Mesendoderm (in vitro differentiated cells): ENCODE measurements at regions not wholly inside any gene's neighbourhood (a gene's known extent, or its start where the extent isn't known, plus 50 kb on each side); places are given as distances from the start of the nearest gene placed in this dataset.

Source experiments
- DNase-seq: peaks from one replicate; pipeline ENCODE4 v3.0.0; 2013
- H2AK5ac ChIP-seq: 2 replicates; pipeline ENCODE4 v1.6.1; 2013; ENCODE audit warnings: low read length, inconsistent platforms
- H2BK120ac ChIP-seq: 2 replicates; pipeline ENCODE4 v1.6.1; 2013; ENCODE audit warnings: low read depth, mild to moderate bottlenecking, low read length, moderate library complexity, mixed read lengths
- H2BK15ac ChIP-seq: replicated peaks from 2 replicates; pipeline ENCODE4 v1.6.1; 2013; ENCODE audit warnings: low read depth, mild to moderate bottlenecking, moderate library complexity
- H2BK5ac ChIP-seq: 2 replicates; pipeline ENCODE4 v1.6.1; 2013; ENCODE audit warnings: low read length, inconsistent platforms
- H3K18ac ChIP-seq: 2 replicates; pipeline ENCODE4 v1.6.1; 2013; ENCODE audit warnings: mild to moderate bottlenecking, low read length, mixed read lengths
- H3K23ac ChIP-seq: one replicate; pipeline ENCODE4 v1.6.1; 2013; ENCODE audit warnings: low read length
- H3K27ac ChIP-seq: 2 replicates; pipeline ENCODE4 v1.5.1; 2013; ENCODE audit warnings: low read depth, mild to moderate bottlenecking, inconsistent platforms, low read length, moderate library complexity
- H3K27me3 ChIP-seq: 2 replicates; pipeline ENCODE4 v1.6.1; 2013; ENCODE audit warnings: low read length, control low read depth, mild to moderate bottlenecking, inconsistent platforms; ENCODE audit not compliant: insufficient read depth, poor library complexity
- H3K36me3 ChIP-seq: 2 replicates; pipeline ENCODE4 v1.6.1; 2013; ENCODE audit warnings: low read length, inconsistent platforms; ENCODE audit not compliant: control insufficient read depth, insufficient read depth
- H3K4ac ChIP-seq: one replicate; pipeline ENCODE4 v1.6.1; 2013; ENCODE audit warnings: low read depth, mild to moderate bottlenecking, low read length, moderate library complexity
- H3K4me1 ChIP-seq: 2 replicates; pipeline ENCODE4 v1.6.1; 2013; ENCODE audit warnings: low read depth, low read length, inconsistent platforms; ENCODE audit not compliant: control insufficient read depth
- H3K4me2 ChIP-seq: 2 replicates; pipeline ENCODE4 v1.6.1; 2013; ENCODE audit warnings: low read length
- H3K4me3 ChIP-seq: 2 replicates; pipeline ENCODE4 v1.5.1; 2013; ENCODE audit warnings: mild to moderate bottlenecking, low read length
- H3K56ac ChIP-seq: one replicate; pipeline ENCODE4 v1.6.1; 2013; ENCODE audit warnings: low read length
- H3K79me1 ChIP-seq: 2 replicates; pipeline ENCODE4 v1.6.1; 2013; ENCODE audit warnings: low read length, inconsistent platforms
- H3K79me2 ChIP-seq: 2 replicates; pipeline ENCODE4 v1.6.1; 2013; ENCODE audit warnings: mild to moderate bottlenecking, low read length; ENCODE audit not compliant: control insufficient read depth, insufficient read depth
- H3K9ac ChIP-seq: 2 replicates; pipeline ENCODE4 v1.6.1; 2013; ENCODE audit warnings: low read length, inconsistent platforms
- H4K5ac ChIP-seq: one replicate; pipeline ENCODE4 v1.6.1; 2013; ENCODE audit warnings: low read length
- H4K8ac ChIP-seq: one replicate; pipeline ENCODE4 v1.6.1; 2013; ENCODE audit warnings: low read depth, mild to moderate bottlenecking, control low read depth, low read length, moderate library complexity
- WGBS: extraction: QIAGEN DNeasy Blood & Tissue Kit; methylation state at CpG from one replicate; pipeline ENCODE4 v1.1.7; 2013; ENCODE audit warnings: low lambda C conversion rate, missing lambda C conversion rate; ENCODE audit not compliant: insufficient coverage; ENCODE audit errors: extremely low coverage; 5-methylcytosine and 5-hydroxymethylcytosine counted together

- Histone ChIP-seq H3K27me3 (no peaks in the 10 kb centered on the region), H2BK120ac (no peak overlapping the region)
- WGBS: no CpG with 5 or more reads among the region's 3 CpGs
These were observed 249.7 kb downstream of the EMX2 start for GRCh38 chr10:117792214-117792613.

GRCh38 chr10:117796130-117796745 is 250.5 kb downstream of the RAB11FIP2 start:
- Histone ChIP-seq H3K36me3 (no peaks in the 10 kb centered on the region), H4K8ac (no peak overlapping the region), H3K27ac (no peak overlapping the region), H4K5ac (no peak overlapping the region), H2BK120ac (no peak overlapping the region), H2BK15ac (no peak overlapping the region), H3K4me3 (no peak overlapping the region), H2AK5ac (no peak overlapping the region), H2BK5ac (no peak overlapping the region), H3K23ac (no peak overlapping the region), H3K4me1 (no peaks in the 10 kb centered on the region), H3K79me1 (no peaks in the 10 kb centered on the region), H3K27me3 (no peaks in the 10 kb centered on the region), H3K4me2 (no peak overlapping the region), H3K18ac (no peak overlapping the region), H3K79me2 (no peaks in the 10 kb centered on the region), H3K4ac (no peak overlapping the region), H3K9ac (no peak overlapping the region), H3K56ac (no peak overlapping the region)
- DNase-seq: no peak
- WGBS: no CpG with 5 or more reads among the region's 11 CpGs

More at GRCh38 chr10:117792214-117792613, 249.7 kb downstream of the EMX2 start:
- no peak overlapping the region for H4K5ac ChIP-seq
- no peak overlapping the region for H2BK15ac ChIP-seq
- H3K27ac ChIP-seq: no peak overlapping the region
- H2BK5ac ChIP-seq: no peak overlapping the region
- DNase-seq: no peak
- H3K36me3 ChIP-seq: no peaks in the 10 kb centered on the region
- no peak overlapping the region for H3K4me3 ChIP-seq
- no peak overlapping the region for H3K23ac ChIP-seq
- no peak overlapping the region for H3K56ac ChIP-seq
- H3K79me2 ChIP-seq: no peaks in the 10 kb centered on the region
- no peak overlapping the region for H3K18ac ChIP-seq
- no peaks in the 10 kb centered on the region for H3K79me1 ChIP-seq
- no peak overlapping the region for H3K4ac ChIP-seq
- H2AK5ac ChIP-seq: no peak overlapping the region
- no peak overlapping the region for H4K8ac ChIP-seq
- no peaks in the 10 kb centered on the region for H3K4me1 ChIP-seq
- no peak overlapping the region for H3K9ac ChIP-seq
- H3K4me2 ChIP-seq: no peak overlapping the region

GRCh38 chr10:117797296-117797695 is 249.4 kb downstream of the RAB11FIP2 start:
- H3K4me3 ChIP-seq: no peak overlapping the region
- H4K5ac ChIP-seq: no peak overlapping the region
- WGBS: no CpG with 5 or more reads among the region's 10 CpGs
- H3K9ac ChIP-seq: no peak overlapping the region
- H2AK5ac ChIP-seq: no peak overlapping the region
- no peak overlapping the region for H3K4ac ChIP-seq
- no peak overlapping the region for H4K8ac ChIP-seq
- no peaks in the 10 kb centered on the region for H3K79me1 ChIP-seq
- no peaks in the 10 kb centered on the region for H3K27me3 ChIP-seq
- no peak overlapping the region for H3K18ac ChIP-seq
- H2BK5ac ChIP-seq: no peak overlapping the region
- no peak overlapping the region for H2BK15ac ChIP-seq
- H2BK120ac ChIP-seq: no peak overlapping the region
- no peaks in the 10 kb centered on the region for H3K4me1 ChIP-seq
- no peak overlapping the region for H3K27ac ChIP-seq
- H3K56ac ChIP-seq: no peak overlapping the region
- H3K4me2 ChIP-seq: no peak overlapping the region
- no peaks in the 10 kb centered on the region for H3K79me2 ChIP-seq
- no peaks in the 10 kb centered on the region for H3K36me3 ChIP-seq
- H3K23ac ChIP-seq: no peak overlapping the region
- no peak for DNase-seq

- H3K4me1 ChIP-seq: no peaks in the 10 kb centered on the region
- no peak overlapping the region for H4K8ac ChIP-seq
- H3K27ac ChIP-seq: no peak overlapping the region
- H2BK15ac ChIP-seq: no peak overlapping the region
- H3K4me2 ChIP-seq: no peak overlapping the region
- no peaks in the 10 kb centered on the region for H3K27me3 ChIP-seq
- H3K18ac ChIP-seq: no peak overlapping the region
- WGBS: no CpG with 5 or more reads among the region's 7 CpGs
- H3K4ac ChIP-seq: no peak overlapping the region
- no peak overlapping the region for H3K56ac ChIP-seq
- no peak overlapping the region for H4K5ac ChIP-seq
- H3K79me1 ChIP-seq: no peaks in the 10 kb centered on the region
- no peak overlapping the region for H2BK120ac ChIP-seq
- H3K23ac ChIP-seq: no peak overlapping the region
- DNase-seq: no peak
- H3K79me2 ChIP-seq: no peaks in the 10 kb centered on the region
- no peaks in the 10 kb centered on the region for H3K36me3 ChIP-seq
- H2BK5ac ChIP-seq: no peak overlapping the region
- no peak overlapping the region for H2AK5ac ChIP-seq
- no peak overlapping the region for H3K9ac ChIP-seq
- H3K4me3 ChIP-seq: no peak overlapping the region
These were observed 245.1 kb downstream of the RAB11FIP2 start for GRCh38 chr10:117801691-117802090.

DNA sequence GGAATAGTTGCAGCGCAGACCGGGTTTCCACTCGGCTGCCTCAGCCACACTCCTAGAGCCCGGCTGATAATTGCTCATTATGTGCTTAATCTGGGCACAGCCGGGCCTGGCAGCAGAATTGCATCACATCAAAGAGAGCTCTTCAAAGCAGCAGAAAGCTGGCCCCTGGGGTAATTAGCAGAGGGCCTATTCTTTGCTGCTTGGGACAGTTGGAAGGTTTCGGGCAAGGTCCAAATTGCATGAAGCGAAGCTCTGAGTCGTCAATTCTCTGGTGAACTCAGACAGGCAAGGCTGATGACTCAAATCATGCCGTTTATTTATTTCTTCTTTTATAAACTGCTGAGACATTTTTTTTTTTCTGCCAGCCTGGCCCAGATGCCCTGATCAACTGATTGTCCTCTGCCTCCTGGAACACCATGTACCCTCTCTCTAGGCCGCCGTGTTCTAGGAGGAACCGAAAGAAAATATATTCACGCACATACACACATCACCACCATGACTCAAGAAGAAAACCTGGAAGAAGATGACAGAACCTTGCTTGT is 242.2 kb downstream of the RAB11FIP2 start:
- Histone ChIP-seq H3K27ac (no peak overlapping the region), H3K79me1 (no peaks in the 10 kb centered on the region), H3K56ac (no peak overlapping the region), H2BK15ac (no peak overlapping the region), H3K4me1 (no peaks in the 10 kb centered on the region), H3K4me3 (no peak overlapping the region), H3K9ac (no peak overlapping the region), H4K5ac (no peak overlapping the region), H2AK5ac (no peak overlapping the region), H3K27me3 (no peaks in the 10 kb centered on the region), H3K23ac (no peak overlapping the region), H3K18ac (no peak overlapping the region), H3K36me3 (no peaks in the 10 kb centered on the region), H3K4me2 (no peak overlapping the region), H4K8ac (no peak overlapping the region), H2BK120ac (no peak overlapping the region), H2BK5ac (no peak overlapping the region), H3K79me2 (no peaks in the 10 kb centered on the region), H3K4ac (no peak overlapping the region)
- WGBS: no CpG with 5 or more reads among the region's 13 CpGs
- no peak for DNase-seq

DNA sequence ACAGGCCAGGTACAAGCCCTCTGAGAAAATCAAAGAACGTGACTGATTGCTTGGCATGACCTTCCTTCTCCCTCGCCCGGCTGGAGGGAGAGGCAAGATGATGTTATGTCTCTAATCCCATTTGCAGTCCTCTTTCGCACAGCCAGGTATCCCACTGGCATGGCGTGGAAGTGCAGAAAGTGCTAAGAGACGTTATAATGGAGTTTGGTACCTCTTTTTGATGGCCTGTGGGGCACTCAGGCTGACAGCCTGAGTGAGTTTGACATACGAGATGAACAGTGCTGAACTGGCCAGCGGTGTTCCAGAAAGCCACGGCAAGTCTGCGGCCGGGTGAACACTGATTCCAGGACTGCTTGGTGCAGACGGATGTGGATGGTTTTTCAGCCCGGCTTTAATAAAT is 241.6 kb downstream of the RAB11FIP2 start:
- DNase-seq: no peak
- WGBS: no CpG with 5 or more reads among the region's 13 CpGs
- no peaks in the 10 kb centered on the region for H3K27me3 ChIP-seq

More for the DNA sequence above, 241.6 kb downstream of the RAB11FIP2 start:
- no peak overlapping the region for H3K18ac ChIP-seq
- H4K5ac ChIP-seq: no peak overlapping the region
- no peaks in the 10 kb centered on the region for H3K79me2 ChIP-seq
- H3K4me2 ChIP-seq: no peak overlapping the region
- no peaks in the 10 kb centered on the region for H3K4me1 ChIP-seq
- H2AK5ac ChIP-seq: no peak overlapping the region
- no peak overlapping the region for H3K4ac ChIP-seq
- no peak overlapping the region for H2BK120ac ChIP-seq
- H3K56ac ChIP-seq: no peak overlapping the region
- H3K23ac ChIP-seq: no peak overlapping the region
- no peak overlapping the region for H3K9ac ChIP-seq
- no peaks in the 10 kb centered on the region for H3K36me3 ChIP-seq
- no peak overlapping the region for H2BK15ac ChIP-seq
- H2BK5ac ChIP-seq: no peak overlapping the region
- H3K27ac ChIP-seq: no peak overlapping the region
- no peak overlapping the region for H3K4me3 ChIP-seq
- no peaks in the 10 kb centered on the region for H3K79me1 ChIP-seq
- no peak overlapping the region for H4K8ac ChIP-seq
